SK-N-SH (cell line): ENCODE measurements at regions not wholly inside any gene's neighbourhood (a gene's known extent, or its start where the extent isn't known, plus 50 kb on each side); places are given as distances from the start of the nearest gene placed in this dataset.

ENCODE experiments used
- ELF1 ChIP-seq: IDR thresholded peaks from 2 replicates; pipeline ENCODE4 v1.4.0; 2012
- RAD21 ChIP-seq: IDR thresholded peaks from 2 replicates; pipeline ENCODE4 v1.6.1; 2012; ENCODE audit warnings: mild to moderate bottlenecking, low read length
- TF ChIP-seq, protein P1 (sequence below): fragments of 200-600 bp; sonication (generic); IDR thresholded peaks from 2 replicates; pipeline ENCODE4 v1.6.1; 2017; ENCODE audit warnings: antibody characterized with exemption, mild to moderate bottlenecking, moderate library complexity

GRCh38 chr6:126907312-126907711 lies 211.2 kb upstream of the RSPO3 start:
- TF ChIP-seq ELF1: no peak
- TF ChIP-seq, protein P1, sequence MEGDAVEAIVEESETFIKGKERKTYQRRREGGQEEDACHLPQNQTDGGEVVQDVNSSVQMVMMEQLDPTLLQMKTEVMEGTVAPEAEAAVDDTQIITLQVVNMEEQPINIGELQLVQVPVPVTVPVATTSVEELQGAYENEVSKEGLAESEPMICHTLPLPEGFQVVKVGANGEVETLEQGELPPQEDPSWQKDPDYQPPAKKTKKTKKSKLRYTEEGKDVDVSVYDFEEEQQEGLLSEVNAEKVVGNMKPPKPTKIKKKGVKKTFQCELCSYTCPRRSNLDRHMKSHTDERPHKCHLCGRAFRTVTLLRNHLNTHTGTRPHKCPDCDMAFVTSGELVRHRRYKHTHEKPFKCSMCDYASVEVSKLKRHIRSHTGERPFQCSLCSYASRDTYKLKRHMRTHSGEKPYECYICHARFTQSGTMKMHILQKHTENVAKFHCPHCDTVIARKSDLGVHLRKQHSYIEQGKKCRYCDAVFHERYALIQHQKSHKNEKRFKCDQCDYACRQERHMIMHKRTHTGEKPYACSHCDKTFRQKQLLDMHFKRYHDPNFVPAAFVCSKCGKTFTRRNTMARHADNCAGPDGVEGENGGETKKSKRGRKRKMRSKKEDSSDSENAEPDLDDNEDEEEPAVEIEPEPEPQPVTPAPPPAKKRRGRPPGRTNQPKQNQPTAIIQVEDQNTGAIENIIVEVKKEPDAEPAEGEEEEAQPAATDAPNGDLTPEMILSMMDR: no peak
- no peak for TF ChIP-seq RAD21
